Stimulated activated CD8-positive, alpha-beta memory T cell treated with anti-CD3 and anti-CD28 coated beads, Interleukin-12 subunit alpha, Interleukin-12 subunit beta, amount 100 ng/mL, for 24 hours (primary cell): ENCODE measurements at regions not wholly inside any gene's neighbourhood (a gene's known extent, or its start where the extent isn't known, plus 50 kb on each side); places are given as distances from the start of the nearest gene placed in this dataset.

Experiments
- DNase-seq: peaks from one replicate; pipeline ENCODE4 v3.0.0-alpha.2; 2020; ENCODE audit errors: extremely low read depth

DNA sequence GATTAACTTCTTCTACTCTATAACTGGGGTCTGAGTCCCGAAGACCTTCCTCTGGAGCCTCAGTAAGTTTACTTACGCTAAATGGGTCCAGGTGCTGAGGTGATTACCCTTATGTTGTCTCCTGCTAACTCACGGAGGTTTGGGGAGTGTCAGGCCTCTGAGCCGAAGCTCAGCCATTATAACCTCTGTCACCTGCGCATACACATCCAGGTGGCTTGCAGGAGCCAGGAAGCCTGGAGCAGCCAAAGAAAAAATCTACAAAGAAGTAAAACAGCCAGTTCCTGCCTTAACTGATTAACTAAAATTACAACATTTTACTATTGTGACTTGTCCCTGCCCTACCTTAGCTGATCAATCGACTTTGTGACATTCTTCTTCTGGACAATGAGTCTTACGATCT lies 350.7 kb downstream of the GLRX3 start:
- DNase-seq = no peak

GRCh38 chr10:130487566-130487965 lies 351.4 kb downstream of the GLRX3 start:
- DNase-seq = no peak

GRCh38 chr10:130489891-130490290 lies 353.7 kb downstream of the GLRX3 start:
- no peak for DNase-seq

DNA sequence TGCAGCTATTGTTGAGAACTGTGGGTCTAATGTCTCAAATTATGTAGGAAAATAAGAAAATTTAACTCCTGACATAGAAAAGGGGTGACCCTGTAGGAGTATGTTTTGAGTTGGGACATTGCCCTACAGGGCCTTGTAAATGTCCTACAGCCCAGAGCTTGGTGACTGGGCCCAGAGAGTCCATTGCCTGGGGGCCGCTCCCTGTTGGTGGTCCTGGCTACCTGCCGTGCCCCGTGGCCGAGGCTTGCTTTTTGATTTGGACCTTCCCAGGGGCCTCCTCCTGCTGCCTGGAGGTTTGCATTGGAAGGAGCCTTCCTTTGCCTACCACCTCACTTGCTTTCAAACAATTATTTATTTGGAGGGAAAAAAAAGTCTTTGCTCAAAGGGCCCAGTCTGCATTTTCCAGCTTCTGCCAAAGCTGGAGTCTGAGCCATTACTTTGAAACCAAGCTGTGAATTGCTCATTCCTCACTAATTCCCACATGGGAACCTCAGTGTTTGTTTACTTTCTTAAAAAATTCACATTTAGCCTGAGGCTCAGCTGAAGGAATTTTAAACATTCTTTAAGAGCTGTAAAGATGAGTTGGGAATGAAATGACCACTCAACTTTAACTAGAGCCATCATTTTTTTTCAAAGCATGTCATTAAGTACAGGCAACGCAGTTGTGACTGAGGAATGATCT lies 355.0 kb downstream of the GLRX3 start:
- DNase-seq = no peak

- DNase-seq = no peak
These were observed 355.5 kb downstream of the GLRX3 start for GRCh38 chr10:130491693-130492050.

DNA sequence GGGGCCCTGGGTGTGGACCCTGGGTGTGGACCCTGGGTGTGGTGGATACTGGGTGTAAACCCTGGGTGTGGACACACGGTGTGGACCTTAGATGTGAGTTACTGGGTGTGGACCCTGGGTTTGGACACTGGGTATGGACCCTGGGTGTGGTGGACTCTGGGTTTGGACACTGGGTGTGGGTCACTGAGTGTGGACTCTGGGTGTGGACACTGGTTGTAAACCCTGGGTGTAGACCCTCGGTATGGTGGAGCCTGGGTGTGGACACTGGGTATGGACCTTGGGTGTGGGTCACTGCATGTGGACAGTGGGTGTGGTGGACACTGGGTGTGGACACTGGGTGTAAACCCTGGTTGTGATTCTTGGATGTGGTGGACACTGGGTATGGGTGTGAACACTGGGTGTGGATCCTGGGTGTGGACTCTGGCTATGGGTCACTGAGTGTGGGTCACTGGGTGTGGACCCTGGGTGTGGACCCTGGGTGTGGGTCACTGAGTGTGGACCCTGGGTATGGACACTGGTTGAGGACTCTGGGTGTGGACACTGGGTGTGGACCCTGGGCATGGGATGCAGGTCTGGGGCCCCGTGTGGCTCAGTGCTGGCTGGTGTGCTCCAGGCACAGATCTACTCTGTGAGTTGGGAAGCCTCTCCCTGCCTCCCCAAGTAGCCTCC lies 356.2 kb downstream of the GLRX3 start:
- no peak for DNase-seq

- no peak for DNase-seq
These were observed 356.8 kb downstream of the GLRX3 start for GRCh38 chr10:130493021-130493420.

- no peak for DNase-seq
These were observed 357.4 kb downstream of the GLRX3 start for GRCh38 chr10:130493446-130494145.

DNA sequence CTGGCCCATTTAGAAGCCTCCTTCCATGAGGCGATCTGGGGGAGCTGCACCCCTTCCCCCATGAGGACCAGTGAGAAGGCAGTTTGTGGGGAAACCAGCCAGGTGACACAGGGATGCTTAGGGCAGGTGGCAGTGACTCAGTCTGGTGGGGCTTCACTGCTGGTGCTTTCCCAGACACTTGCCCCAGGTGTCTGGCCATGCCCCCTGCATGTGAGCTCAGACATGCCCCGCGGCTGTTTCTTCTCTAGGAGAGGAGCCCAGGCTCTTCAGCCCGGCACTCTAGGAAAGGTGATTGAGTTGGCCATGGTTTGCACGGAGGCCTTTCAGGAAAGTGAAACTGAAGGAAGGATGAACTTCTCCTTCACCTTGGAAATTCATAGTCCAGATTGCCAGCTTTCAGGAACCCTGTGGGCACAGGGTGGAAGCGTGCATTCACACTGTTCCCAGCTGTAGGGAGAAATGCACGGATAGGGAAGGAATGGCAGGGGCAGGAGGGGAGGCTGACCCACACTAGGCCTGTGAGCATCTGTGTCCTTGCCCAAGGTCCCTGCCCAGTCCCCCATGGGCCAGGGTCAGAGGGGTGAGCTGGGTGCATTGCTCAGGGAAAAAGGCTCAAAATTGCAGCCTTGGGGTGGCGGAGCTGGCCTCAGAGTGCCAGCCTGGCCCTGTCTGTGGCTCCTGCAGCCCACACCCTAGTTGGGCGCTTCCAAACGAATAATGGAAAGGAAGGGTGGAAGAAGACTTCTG lies 359.1 kb downstream of the GLRX3 start:
- DNase-seq = no peak

DNA sequence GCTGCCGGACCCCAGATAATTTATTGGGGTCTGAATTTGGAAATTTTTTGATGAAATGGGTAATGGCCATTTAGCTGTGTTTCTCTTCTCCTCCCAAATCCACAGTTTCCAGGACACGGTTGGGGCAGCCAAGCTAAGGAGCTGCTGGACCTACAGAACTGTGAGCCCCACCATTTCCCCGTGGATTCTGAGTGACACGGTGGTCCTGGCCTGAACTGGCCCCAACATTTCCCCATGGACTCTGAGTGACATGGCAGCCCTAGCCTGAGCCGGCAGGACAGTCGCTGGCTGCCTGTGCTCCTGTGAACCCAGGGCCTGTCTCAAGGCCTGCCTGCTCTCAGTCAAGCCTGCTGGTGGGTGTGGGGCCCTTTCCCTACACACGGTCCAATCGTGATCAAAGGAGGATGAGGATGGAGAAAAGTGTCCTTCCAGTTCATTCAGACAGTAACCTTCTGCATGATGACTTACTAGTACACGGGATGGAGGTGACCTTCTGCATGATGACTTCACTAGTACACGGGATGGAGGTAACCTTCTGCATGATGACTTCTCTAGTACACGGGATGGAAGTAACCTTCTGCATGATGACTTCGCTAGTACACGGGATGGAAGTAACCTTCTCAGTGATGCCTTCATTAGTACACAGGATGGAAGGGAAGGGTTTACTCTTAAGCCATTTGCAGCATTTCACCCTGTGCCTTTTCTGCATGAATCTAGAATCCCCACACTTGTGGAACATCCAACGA lies 359.9 kb downstream of the GLRX3 start:
- no peak for DNase-seq

GRCh38 chr10:130497056-130498010 lies 361.1 kb downstream of the GLRX3 start:
- DNase-seq = no peak

DNA sequence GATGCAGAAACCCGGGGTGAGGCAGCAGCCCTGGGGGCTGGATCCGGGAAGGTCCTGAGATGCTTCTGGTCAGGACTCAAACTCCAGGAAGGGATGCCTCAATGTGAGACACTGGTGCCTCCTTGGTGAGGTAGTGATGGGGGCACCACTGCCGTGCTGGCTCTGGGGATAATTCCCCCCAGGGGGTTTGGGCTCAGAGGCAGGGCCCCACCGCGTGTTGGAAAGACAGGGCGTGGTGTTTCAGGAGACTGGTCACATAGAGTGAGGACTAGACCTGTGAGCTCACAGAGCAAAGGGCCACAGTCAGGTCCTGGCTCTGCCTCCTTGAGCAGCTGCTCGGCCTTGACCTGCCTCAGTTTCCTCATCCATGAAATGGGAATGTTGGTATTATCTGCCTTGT lies 361.9 kb downstream of the GLRX3 start:
- DNase-seq = no peak

DNA sequence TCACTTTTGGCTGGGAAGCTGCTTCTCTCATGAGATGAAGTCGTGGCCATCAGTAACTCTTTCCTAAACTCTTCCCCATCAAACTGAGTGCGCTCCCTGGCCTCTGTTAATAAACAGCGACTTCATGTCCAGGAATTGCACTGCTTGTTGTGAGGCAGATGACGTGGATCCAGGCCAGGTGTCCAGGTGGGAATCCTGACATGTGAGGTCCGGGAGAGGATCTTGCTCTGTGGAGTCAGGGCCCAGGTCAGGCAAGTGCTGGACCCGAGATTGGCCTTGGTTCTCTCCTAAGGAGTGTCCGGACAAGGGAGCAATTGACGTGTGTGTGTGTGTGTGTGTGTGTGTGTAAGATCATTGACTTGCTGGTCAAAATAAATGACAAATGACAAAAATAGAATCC lies 362.7 kb downstream of the GLRX3 start:
- DNase-seq = no peak

- DNase-seq = no peak
These were observed 363.4 kb downstream of the GLRX3 start for GRCh38 chr10:130499541-130499940.

GRCh38 chr10:130500261-130501000 lies 364.2 kb downstream of the GLRX3 start:
- no peak for DNase-seq

GRCh38 chr10:130507461-130507860 lies 371.3 kb downstream of the GLRX3 start:
- no peak for DNase-seq

- DNase-seq = no peak
These were observed 373.9 kb downstream of the GLRX3 start for GRCh38 chr10:130509881-130510689.

DNA sequence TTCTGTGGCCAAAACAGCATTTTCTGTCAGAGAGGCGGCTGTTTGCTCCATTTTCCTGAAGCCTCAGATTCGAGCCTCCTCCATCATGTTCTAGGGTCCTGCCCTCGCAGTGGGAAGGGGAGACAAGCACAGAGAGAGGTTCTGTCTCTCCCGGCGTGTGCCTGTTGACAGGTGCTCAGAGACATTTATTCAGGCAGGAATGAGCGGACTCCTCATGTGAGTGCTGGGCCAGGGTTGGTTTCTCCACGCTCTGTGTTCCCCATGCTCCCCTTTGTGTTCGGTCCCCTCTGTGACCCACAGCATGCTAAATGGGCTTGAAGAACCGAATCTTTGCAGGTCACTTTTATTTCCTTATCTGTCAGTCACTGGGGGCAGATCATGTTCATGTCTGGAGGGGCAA lies 374.6 kb downstream of the GLRX3 start:
- DNase-seq = no peak

DNA sequence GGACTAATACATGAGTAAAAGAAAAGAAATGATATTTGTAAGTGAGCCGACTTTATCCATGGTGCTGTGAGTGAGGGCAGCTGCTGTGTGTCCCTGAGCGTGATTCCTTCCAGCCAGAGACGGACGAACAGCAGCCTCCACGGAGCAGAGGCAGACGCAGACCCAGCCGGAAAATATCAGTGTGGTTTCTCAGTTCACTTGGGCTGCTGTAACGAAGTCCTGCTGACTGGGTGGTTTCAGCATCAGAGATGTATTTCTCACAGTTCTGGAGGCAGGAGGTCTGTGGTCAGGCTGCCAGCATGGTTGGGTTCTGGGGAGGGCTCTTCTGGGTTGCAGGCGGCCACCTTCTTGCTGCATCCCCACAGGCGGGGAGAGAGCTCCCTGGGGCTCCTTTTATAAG lies 375.6 kb downstream of the GLRX3 start:
- no peak for DNase-seq
